GM12872 (cell line): ENCODE measurements at regions not wholly inside any gene's neighbourhood (a gene's known extent, or its start where the extent isn't known, plus 50 kb on each side); places are given as distances from the start of the nearest gene placed in this dataset.

Source experiments
- TF ChIP-seq, protein P1 (sequence below): IDR thresholded peaks from 3 replicates; pipeline ENCODE4 v1.5.1; 2011; ENCODE audit warnings: low read depth, mild to moderate bottlenecking, low read length, moderate library complexity; ENCODE audit not compliant: insufficient read depth

DNA sequence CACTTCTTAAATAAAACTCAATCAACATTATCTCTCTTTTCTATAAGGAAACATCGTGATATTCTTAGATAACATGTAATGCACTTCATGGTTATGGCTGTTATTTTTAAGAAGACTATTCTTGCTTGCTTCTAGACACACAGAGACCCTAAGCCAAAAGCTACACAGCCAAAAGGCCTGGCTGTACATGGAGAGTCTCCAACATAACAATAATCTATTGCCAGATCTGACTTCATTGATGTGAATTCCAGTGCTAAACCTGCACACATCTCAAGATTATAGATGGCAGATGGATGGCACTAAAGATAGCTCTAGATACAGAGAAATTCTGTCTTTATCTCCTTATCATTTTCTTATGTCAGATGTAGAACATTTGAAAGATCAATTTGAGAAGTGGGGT lies 811.6 kb upstream of the ZNF608 start:
- TF ChIP-seq, protein P1, sequence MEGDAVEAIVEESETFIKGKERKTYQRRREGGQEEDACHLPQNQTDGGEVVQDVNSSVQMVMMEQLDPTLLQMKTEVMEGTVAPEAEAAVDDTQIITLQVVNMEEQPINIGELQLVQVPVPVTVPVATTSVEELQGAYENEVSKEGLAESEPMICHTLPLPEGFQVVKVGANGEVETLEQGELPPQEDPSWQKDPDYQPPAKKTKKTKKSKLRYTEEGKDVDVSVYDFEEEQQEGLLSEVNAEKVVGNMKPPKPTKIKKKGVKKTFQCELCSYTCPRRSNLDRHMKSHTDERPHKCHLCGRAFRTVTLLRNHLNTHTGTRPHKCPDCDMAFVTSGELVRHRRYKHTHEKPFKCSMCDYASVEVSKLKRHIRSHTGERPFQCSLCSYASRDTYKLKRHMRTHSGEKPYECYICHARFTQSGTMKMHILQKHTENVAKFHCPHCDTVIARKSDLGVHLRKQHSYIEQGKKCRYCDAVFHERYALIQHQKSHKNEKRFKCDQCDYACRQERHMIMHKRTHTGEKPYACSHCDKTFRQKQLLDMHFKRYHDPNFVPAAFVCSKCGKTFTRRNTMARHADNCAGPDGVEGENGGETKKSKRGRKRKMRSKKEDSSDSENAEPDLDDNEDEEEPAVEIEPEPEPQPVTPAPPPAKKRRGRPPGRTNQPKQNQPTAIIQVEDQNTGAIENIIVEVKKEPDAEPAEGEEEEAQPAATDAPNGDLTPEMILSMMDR = no peak

DNA sequence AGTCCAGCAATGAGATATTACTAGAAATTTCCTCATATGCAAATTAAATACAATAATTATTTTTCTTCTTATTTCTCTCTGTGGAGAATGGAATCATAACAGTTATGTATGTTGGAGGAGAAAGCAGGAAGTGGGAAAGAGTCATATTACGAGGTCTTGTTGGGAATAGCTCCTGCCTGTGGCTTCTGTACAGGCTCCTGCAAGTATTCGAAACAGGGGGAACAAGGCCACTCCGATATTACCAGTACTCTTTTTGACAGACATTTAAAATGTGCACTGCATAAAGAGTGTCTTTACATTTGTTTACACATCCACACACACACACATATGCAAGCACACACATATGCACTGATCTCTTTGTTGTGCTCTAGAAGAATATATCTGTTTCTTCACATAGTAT lies 812.0 kb upstream of the ZNF608 start:
- TF ChIP-seq, protein P1 = no peak

DNA sequence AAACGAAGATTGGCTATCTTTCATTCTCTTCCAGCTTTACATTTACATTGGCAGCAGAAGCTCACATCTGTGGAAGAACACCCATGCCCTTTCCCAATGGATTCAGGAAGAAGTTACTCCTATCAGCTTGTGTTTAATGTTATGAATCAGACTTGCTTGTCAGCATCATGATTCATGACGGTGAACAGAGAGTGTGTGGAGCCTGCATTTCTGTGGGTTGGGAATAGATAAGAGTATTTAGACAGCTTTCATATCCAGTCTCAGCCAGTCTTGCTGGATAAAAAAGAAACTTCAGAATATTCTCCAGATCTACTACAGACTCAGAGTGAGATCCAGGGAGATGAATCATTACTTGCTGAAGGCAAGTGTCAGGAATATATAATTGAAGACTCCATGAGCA lies 812.9 kb upstream of the ZNF608 start:
- TF ChIP-seq, protein P1 = no peak

DNA sequence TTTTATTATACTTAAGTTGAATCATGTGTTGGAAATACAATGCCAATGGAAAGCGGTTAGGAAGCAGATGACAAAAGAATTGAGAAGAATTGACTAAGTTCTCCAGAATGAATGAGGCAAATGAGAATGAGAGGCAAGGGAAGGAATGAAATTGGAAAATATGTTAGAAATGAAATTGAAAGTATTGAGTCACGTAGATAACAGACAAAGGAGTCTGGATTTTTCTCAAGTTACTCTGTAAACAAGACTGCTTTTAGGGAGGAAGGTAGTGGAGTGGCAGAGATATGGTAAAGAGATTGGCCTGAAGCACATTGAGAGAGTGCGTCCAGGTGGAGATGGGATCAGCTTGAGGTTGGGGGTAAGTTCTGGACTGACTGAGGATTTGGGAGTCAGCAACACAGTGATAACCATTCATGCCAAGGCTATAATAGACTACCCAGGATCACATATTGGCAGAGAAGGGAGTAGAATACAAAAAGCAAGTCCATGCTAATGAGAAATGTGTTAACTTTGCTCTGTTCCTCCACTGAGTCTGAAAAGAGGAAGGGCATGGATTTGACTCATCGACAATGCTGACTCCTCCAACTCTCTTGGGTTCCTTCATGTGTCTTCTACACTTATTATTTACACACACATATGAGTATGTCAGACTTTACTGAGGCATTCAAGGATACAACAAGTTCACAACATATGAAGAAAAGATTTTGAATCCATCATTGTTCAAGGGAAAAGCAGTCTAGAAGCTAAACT lies 814.2 kb upstream of the ZNF608 start:
- TF ChIP-seq, protein P1 = no peak

DNA sequence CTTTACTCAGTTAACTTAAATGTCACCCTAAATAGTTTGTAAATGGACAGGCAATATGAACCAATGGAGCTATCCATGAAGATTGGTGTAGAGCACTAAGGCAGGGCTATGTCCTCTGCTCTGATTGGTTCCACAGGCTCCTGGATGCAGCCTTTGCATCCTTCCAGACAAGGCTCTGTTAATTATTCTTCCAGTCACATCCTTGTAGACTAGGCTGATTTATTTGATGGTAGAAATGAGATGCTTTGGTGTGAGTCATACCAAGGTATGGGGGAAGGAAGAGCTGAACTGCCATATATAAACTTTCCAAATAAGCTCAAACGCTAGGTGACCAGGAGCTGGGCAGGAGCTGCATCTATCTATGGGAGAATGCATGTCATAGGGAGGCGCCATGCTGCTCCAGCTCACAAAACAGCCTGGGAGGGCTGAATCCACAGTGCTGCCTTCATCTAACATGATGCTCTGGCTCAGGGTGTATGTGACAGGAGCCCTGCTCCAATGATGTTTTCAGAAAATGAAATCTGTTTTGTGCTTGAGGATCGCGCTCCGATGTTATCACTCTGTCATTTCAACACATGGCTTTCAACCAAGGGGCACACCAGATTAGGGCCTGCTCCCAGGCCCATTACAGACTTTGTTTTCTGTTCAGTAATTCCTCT lies 818.0 kb upstream of the ZNF608 start:
- TF ChIP-seq, protein P1 = no peak

DNA sequence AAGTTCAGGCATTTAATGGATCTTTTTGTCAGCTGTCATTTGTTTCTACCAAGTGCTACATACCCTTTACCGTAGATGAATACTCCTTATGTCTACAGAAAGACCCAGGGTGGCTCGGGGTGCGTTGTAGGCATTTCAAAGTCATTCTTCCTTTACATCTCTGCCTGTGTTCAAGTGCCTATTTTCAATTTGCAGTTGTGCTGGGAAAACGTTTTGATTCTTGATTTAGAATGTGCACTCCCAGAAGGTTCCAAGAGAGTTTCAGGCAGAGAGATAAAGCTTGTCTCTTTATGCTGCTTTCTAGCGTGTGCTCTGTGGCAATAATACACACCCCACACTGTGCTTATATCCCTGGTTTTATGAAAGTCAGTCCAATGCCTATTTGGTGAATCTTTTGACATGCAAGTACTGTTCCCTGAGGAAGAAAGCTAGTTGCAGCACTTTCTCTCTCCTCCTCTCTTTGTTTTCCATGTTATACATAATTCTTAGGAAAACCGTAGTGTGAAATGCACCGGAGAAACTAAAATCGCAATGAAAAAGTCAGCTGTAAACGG lies 828.1 kb upstream of the ZNF608 start:
- TF ChIP-seq, protein P1 = no peak

DNA sequence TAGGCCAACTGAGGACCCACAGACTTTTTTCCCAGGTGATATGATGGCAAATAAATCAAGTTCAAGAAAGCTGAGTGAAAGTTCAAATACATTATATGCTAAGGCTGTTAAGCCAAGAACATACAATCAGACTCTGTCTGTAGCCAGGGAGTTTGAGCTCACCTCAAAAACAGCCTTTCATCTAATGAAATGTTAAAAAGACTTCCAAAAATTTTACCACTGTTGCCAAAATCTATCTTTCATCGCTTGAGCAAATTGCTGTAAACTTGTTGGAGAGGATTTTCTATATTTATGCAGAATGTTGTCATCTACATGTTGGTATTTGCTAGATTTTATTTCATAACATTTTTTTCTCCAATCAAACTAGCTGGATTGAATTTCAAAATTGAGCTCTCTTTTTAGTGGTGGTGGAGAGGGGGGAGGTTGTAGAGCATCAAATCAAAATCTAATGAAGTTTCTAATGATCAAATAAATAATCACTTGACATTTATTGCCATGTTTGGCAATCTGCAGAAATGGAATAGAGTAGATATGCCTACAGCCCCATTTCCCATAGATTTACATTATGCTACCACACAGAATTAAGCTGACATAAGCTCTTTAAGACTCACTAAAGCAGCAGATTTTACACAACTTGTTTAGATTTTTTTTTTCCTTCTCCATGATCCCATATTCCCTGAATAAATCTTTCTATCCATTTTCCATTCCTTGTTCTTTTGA lies 828.9 kb upstream of the ZNF608 start:
- TF ChIP-seq, protein P1 = no peak
